ENCODE measurements at regions not wholly inside any gene's neighbourhood (a gene's known extent, or its start where the extent isn't known, plus 50 kb on each side); places are given as distances from the start of the nearest gene placed in this dataset.
"Not testable (repeated sequence)": the region's sequence is repeated elsewhere in the genome, so short reads cannot be mapped to it uniquely, and the experiment has no call there.

- DNase-seq (ENCODE audit: low spot score), result no peak
Measured at GRCh38 chr10:23869548-23869947, 339.4 kb upstream of the KIAA1217 start.

- no peak for DNase-seq (ENCODE audit: low spot score)
Measured at GRCh38 chr10:23869996-23870395, 338.9 kb upstream of the KIAA1217 start.

GRCh38 chr10:23870651-23871610 lies 338.0 kb upstream of the KIAA1217 start:
- DNase-seq (ENCODE audit: low spot score), result no peak

GRCh38 chr10:23872290-23872689 lies 336.6 kb upstream of the KIAA1217 start:
- DNase-seq (ENCODE audit: low spot score), result no peak

- no peak for DNase-seq (ENCODE audit: low spot score)
Measured at GRCh38 chr10:23877791-23878320, 331.1 kb upstream of the KIAA1217 start.

GRCh38 chr10:23884670-23885069 lies 324.3 kb upstream of the KIAA1217 start:
- DNase-seq (ENCODE audit: low spot score), result no peak

- DNase-seq (ENCODE audit: low spot score), result no peak
Measured at GRCh38 chr10:23885853-23886252, 323.1 kb upstream of the KIAA1217 start.

- DNase-seq (ENCODE audit: low spot score), result no peak
Measured at GRCh38 chr10:23886355-23886754, 322.6 kb upstream of the KIAA1217 start.

GRCh38 chr10:23891301-23891700 lies 317.6 kb upstream of the KIAA1217 start:
- no peak for DNase-seq (ENCODE audit: low spot score)

- no peak for DNase-seq (ENCODE audit: low spot score)
Measured at GRCh38 chr10:23892296-23892695, 316.6 kb upstream of the KIAA1217 start.

- DNase-seq (ENCODE audit: low spot score), result no peak
Measured at GRCh38 chr10:23897267-23897666, 311.7 kb upstream of the KIAA1217 start.

GRCh38 chr10:23897861-23898260 lies 311.1 kb upstream of the KIAA1217 start:
- no peak for DNase-seq (ENCODE audit: low spot score)

- no peak for DNase-seq (ENCODE audit: low spot score)
Measured at GRCh38 chr10:23899166-23899565, 309.8 kb upstream of the KIAA1217 start.

- no peak for DNase-seq (ENCODE audit: low spot score)
Measured at GRCh38 chr10:23910291-23910690, 298.6 kb upstream of the KIAA1217 start.

- peak; percentile 1 for DNase-seq (ENCODE audit: low spot score)
Measured at GRCh38 chr10:23912884-23913404, 296.0 kb upstream of the KIAA1217 start.

- DNase-seq (ENCODE audit: low spot score), result no peak
Measured at GRCh38 chr10:23914641-23915040, 294.3 kb upstream of the KIAA1217 start.

- DNase-seq (ENCODE audit: low spot score), result no peak
Measured at GRCh38 chr10:23917251-23917840, 291.6 kb upstream of the KIAA1217 start.

- DNase-seq (ENCODE audit: low spot score), result no peak
Measured at GRCh38 chr10:23918090-23918723, 290.7 kb upstream of the KIAA1217 start.

- DNase-seq (ENCODE audit: low spot score), result no peak
Measured at GRCh38 chr10:23918839-23919238, 290.1 kb upstream of the KIAA1217 start.

- DNase-seq (ENCODE audit: low spot score), result no peak
Measured at GRCh38 chr10:23927576-23928325, 281.2 kb upstream of the KIAA1217 start.

- DNase-seq (ENCODE audit: low spot score), result not testable (repeated sequence)
Measured at GRCh38 chr10:23934023-23934422, 274.9 kb upstream of the KIAA1217 start.
